ENCODE measurements at regions not wholly inside any gene's neighbourhood (a gene's known extent, or its start where the extent isn't known, plus 50 kb on each side); places are given as distances from the start of the nearest gene placed in this dataset.
A peak's percentile ranks its signal among the peaks of the same experiment; 100 is the strongest.

DNA sequence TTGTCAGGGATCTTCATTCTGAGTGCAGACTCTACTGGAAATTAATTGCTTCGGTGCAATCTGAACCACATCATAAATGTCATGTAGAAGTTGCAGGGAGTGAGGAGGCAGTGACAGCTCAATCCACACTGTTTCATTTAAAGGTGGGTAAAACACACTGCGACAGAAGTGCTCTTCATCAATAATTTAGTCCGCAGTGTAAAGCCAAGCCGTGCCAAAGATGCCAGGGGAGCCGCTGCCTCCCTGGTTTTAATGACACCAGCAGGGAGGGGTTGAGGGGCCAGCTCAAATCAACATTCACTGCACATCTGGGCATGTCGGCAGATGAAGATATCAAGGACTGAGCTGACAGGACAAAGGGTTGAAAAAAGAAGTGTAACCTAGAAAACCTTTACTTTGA is 305.7 kb upstream of the VRK2 start:
- Histone ChIP-seq H3K4me1 (ENCODE audit: control insufficient read depth, insufficient read depth, low read length) (no peaks in the 10 kb centered on the region), H3K9me3 (ENCODE audit: control insufficient read depth, low read length) (no peaks in the 10 kb centered on the region), H3K9ac (ENCODE audit: low read length) (no peak overlapping the region), H3K27me3 (replicated peaks; ENCODE audit: control insufficient read depth, insufficient read depth, low read length) (no peaks in the 10 kb centered on the region), H3K36me3 (ENCODE audit: control insufficient read depth, insufficient read depth, low read length, severe bottlenecking) (no peaks in the 10 kb centered on the region), H3K4me3 (ENCODE audit: low read length) (no peak overlapping the region)
- no peak for DNase-seq (ENCODE audit: low read depth)

DNA sequence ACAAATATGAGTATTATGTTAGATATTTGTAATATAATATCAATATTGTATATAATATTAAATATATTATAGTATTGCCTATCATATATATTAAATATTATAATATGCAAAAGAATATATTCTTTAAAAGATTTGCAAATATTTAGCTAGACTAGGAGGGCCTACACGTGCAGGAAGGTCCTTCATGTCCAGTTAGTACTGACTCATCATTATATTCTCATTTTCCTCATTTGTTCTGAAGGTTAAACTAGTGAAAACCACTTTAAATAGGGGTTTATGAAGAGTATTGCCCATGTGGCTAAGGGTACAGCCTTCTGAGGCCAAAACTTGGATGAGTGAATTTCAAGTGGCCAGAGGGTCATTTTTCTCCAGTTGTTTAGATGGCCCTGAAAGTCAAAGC is 293.0 kb upstream of the VRK2 start:
- H3K4me3 ChIP-seq (ENCODE audit: low read length) = no peak overlapping the region
- no peak for DNase-seq (ENCODE audit: low read depth)
- no peaks in the 10 kb centered on the region for H3K4me1 ChIP-seq (ENCODE audit: control insufficient read depth, insufficient read depth, low read length)
- H3K9me3 ChIP-seq (ENCODE audit: control insufficient read depth, low read length) = no peaks in the 10 kb centered on the region
- H3K27me3 ChIP-seq (replicated peaks; ENCODE audit: control insufficient read depth, insufficient read depth, low read length) = no peaks in the 10 kb centered on the region
- H3K36me3 ChIP-seq (ENCODE audit: control insufficient read depth, insufficient read depth, low read length, severe bottlenecking) = no peaks in the 10 kb centered on the region
- no peak overlapping the region for H3K9ac ChIP-seq (ENCODE audit: low read length)

DNA sequence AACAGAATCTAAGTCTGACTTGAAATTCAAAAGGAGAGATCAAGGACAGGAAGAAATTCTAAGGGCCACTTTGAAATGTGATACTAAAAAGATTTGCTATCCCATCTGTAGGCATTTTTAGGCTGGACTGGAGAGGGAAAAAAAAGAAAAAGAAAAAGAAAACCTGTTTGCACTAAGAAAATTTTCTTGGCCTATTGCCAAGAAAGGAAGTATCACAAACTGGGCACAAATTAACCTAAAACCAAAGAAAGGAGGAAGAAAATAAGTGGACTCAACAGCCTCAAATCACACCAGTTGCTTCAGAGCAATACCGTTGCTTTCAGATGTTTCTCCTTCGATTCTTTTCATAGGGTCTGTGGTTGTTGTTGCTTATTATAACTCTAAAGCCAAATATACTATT is 287.9 kb upstream of the VRK2 start:
- Histone ChIP-seq H3K27me3 (replicated peaks; ENCODE audit: control insufficient read depth, insufficient read depth, low read length) (no peaks in the 10 kb centered on the region), H3K9ac (ENCODE audit: low read length) (no peak overlapping the region), H3K36me3 (ENCODE audit: control insufficient read depth, insufficient read depth, low read length, severe bottlenecking) (no peaks in the 10 kb centered on the region), H3K4me3 (ENCODE audit: low read length) (no peak overlapping the region), H3K4me1 (ENCODE audit: control insufficient read depth, insufficient read depth, low read length) (peaks cover 8% of the 10 kb centered on the region), H3K9me3 (ENCODE audit: control insufficient read depth, low read length) (no peaks in the 10 kb centered on the region)
- no peak for DNase-seq (ENCODE audit: low read depth)

DNA sequence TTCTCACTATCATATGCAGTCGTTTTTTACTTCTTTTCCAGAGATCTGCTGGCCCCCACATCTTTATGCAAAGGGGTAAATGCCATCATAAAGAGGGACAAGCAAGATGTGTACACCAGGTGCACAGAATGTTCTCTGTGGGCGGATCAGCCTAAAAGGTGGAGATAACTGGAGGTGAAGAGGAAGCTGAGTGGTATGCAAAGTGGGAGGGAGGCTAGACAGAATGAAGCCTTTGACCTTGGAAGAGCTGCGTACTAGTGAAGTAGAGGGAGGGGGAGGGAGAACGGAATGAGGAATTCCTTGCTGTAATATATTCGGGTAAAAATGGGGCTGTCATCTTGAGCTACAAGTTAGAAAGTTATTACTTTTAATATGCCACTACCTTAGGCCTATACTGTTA is 287.5 kb upstream of the VRK2 start:
- H3K9ac ChIP-seq (ENCODE audit: low read length) = peak overlapping the region; percentile 80
- no peak for DNase-seq (ENCODE audit: low read depth)
- H3K27me3 ChIP-seq (replicated peaks; ENCODE audit: control insufficient read depth, insufficient read depth, low read length) = no peaks in the 10 kb centered on the region
- H3K4me3 ChIP-seq (ENCODE audit: low read length) = peak overlapping the region; percentile 76
- H3K9me3 ChIP-seq (ENCODE audit: control insufficient read depth, low read length) = no peaks in the 10 kb centered on the region
- H3K4me1 ChIP-seq (ENCODE audit: control insufficient read depth, insufficient read depth, low read length) = peaks cover 8% of the 10 kb centered on the region
- H3K36me3 ChIP-seq (ENCODE audit: control insufficient read depth, insufficient read depth, low read length, severe bottlenecking) = no peaks in the 10 kb centered on the region

DNA sequence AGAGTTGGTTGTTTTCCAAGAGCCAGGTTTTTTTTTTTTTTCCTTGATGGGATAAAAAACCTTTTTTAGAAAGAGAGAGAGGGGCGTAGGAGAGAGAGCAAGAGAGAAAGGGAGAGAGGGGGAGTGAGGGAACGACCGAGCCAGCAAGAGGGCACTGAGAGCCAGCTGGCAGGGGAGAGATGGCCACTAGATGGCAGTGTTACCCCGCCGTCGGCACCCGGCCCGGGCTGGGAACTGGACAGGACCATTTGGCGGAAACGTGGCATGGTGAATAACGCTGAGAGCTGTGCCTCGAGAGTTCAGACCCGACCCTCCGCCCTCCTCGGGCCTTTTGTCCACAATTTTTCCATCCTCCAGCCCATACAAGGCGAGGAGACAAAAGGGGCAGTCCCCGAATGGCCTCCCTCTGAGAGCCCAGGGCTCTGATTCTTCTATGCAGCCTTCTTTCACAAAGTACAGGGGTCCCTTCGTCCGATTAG is 286.7 kb upstream of the VRK2 start:
- H3K9ac ChIP-seq (ENCODE audit: low read length) = peak overlapping the region; percentile 80
- DNase-seq (ENCODE audit: low read depth) = peak; percentile 91
- H3K36me3 ChIP-seq (ENCODE audit: control insufficient read depth, insufficient read depth, low read length, severe bottlenecking) = no peaks in the 10 kb centered on the region
- peak overlapping the region; percentile 76 for H3K4me3 ChIP-seq (ENCODE audit: low read length)
- H3K4me1 ChIP-seq (ENCODE audit: control insufficient read depth, insufficient read depth, low read length) = peaks cover 8% of the 10 kb centered on the region
- no peaks in the 10 kb centered on the region for H3K27me3 ChIP-seq (replicated peaks; ENCODE audit: control insufficient read depth, insufficient read depth, low read length)
- no peaks in the 10 kb centered on the region for H3K9me3 ChIP-seq (ENCODE audit: control insufficient read depth, low read length)

DNA sequence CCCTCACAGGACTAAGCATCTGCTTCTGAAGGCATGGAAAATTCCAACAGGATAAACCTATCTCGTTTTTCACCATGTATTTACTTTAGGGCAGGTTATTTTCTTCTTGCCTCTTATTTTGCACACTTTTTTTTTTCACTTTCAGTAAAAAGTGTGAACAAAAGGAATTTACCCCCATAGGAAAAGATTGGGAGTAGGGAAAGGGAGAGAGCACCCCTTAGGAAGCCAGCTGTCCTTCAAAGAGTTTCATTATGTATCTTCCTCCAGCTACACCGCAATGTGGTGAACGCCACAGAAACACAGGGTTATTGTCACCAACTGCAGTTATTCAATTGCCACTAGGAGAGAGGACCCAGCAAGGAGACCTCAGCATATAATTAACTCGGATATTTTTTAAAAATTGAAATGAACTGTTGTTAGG is 286.2 kb upstream of the VRK2 start:
- H3K9ac ChIP-seq (ENCODE audit: low read length) = peak overlapping the region; percentile 80
- H3K4me3 ChIP-seq (ENCODE audit: low read length) = peak overlapping the region; percentile 76
- no peaks in the 10 kb centered on the region for H3K9me3 ChIP-seq (ENCODE audit: control insufficient read depth, low read length)
- peaks cover 8% of the 10 kb centered on the region for H3K4me1 ChIP-seq (ENCODE audit: control insufficient read depth, insufficient read depth, low read length)
- no peaks in the 10 kb centered on the region for H3K36me3 ChIP-seq (ENCODE audit: control insufficient read depth, insufficient read depth, low read length, severe bottlenecking)
- DNase-seq (ENCODE audit: low read depth) = no peak
- no peaks in the 10 kb centered on the region for H3K27me3 ChIP-seq (replicated peaks; ENCODE audit: control insufficient read depth, insufficient read depth, low read length)

DNA sequence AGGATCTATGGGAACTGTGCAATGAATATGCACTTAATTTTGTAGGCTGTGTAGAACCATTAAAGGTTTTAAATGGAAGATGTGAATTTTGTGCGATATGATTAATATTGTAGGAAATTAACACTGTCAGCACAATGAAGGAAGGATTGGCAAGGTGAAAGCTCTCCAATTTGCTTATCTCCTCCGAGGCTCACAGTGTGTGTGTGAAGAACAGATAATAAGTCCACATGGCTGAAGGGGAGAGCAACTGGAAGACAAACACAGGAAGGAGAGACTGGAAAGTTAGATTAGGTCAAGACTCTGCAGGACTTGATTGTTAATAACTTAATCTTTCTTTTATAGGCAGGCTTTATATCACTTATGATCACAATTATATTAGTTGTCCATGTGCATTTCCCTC is 269.7 kb upstream of the VRK2 start:
- Histone ChIP-seq H3K4me1 (ENCODE audit: control insufficient read depth, insufficient read depth, low read length) (no peaks in the 10 kb centered on the region), H3K36me3 (ENCODE audit: control insufficient read depth, insufficient read depth, low read length, severe bottlenecking) (no peaks in the 10 kb centered on the region), H3K4me3 (ENCODE audit: low read length) (no peak overlapping the region), H3K27me3 (replicated peaks; ENCODE audit: control insufficient read depth, insufficient read depth, low read length) (no peaks in the 10 kb centered on the region), H3K9me3 (ENCODE audit: control insufficient read depth, low read length) (no peaks in the 10 kb centered on the region), H3K9ac (ENCODE audit: low read length) (no peak overlapping the region)
- DNase-seq (ENCODE audit: low read depth) = no peak

DNA sequence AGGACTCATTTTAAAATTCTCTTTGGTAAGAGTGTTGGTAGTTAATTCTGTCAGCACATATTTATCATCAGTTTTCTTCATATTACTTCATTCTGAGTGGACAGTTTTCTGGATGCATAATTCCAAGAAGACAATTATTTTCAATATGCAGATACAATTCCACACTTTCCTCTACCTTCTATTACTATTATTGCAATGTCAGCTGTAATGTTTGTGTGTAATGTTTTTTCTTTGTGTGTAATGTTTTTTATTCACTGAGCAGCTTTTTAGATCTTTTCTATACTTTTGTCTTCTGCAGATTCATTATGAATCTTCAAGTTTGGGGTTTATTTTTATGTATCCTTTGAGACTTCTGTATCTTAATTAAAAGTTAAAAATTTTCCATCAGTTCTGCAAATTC is 264.0 kb upstream of the VRK2 start:
- no peak overlapping the region for H3K4me3 ChIP-seq (ENCODE audit: low read length)
- H3K36me3 ChIP-seq (ENCODE audit: control insufficient read depth, insufficient read depth, low read length, severe bottlenecking) = no peaks in the 10 kb centered on the region
- H3K4me1 ChIP-seq (ENCODE audit: control insufficient read depth, insufficient read depth, low read length) = no peaks in the 10 kb centered on the region
- no peaks in the 10 kb centered on the region for H3K27me3 ChIP-seq (replicated peaks; ENCODE audit: control insufficient read depth, insufficient read depth, low read length)
- no peaks in the 10 kb centered on the region for H3K9me3 ChIP-seq (ENCODE audit: control insufficient read depth, low read length)
- no peak for DNase-seq (ENCODE audit: low read depth)
- H3K9ac ChIP-seq (ENCODE audit: low read length) = no peak overlapping the region

DNA sequence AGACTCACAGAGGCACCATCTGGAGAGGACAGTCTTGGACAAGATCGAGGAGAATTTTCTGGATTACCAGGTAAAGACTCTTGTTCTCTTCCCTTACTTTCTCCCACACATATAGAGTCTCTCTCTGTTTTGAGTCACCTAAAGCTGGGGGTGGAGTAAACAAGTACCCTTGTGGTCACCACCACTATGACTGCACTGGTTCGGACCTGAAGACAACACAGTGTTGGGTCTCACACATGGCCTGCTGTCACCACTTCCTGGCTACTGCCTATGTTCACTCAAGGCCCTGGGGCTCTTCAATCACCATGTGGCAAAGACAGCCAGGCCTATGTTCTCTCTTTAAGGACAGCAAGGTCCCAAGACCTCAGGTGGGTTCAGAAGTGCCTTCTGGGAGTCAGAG is 253.3 kb upstream of the VRK2 start:
- H3K9me3 ChIP-seq (ENCODE audit: control insufficient read depth, low read length) = no peaks in the 10 kb centered on the region
- no peak overlapping the region for H3K4me3 ChIP-seq (ENCODE audit: low read length)
- H3K36me3 ChIP-seq (ENCODE audit: control insufficient read depth, insufficient read depth, low read length, severe bottlenecking) = no peaks in the 10 kb centered on the region
- H3K27me3 ChIP-seq (replicated peaks; ENCODE audit: control insufficient read depth, insufficient read depth, low read length) = no peaks in the 10 kb centered on the region
- H3K9ac ChIP-seq (ENCODE audit: low read length) = no peak overlapping the region
- no peak for DNase-seq (ENCODE audit: low read depth)
- H3K4me1 ChIP-seq (ENCODE audit: control insufficient read depth, insufficient read depth, low read length) = peaks cover 5% of the 10 kb centered on the region

DNA sequence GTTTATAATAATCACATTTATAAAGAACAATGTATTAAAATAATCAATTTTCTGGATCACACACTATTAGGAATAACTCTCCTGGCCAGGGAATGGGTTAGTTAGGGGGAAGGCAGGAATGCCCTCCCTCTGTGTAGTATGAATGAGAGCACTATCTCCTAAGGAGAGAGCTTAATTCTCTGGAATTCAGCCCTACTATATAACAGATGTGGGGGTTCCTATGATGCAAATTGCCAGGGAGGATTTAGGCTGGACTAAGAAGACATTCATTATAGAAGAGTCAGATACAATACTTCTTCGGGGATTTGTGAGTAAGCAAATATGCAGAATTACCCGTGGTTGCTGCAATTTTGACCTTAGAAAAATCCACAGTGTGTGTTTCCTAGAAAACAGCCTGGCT is 250.1 kb upstream of the VRK2 start:
- Histone ChIP-seq H3K4me1 (ENCODE audit: control insufficient read depth, insufficient read depth, low read length) (peaks cover 5% of the 10 kb centered on the region), H3K36me3 (ENCODE audit: control insufficient read depth, insufficient read depth, low read length, severe bottlenecking) (no peaks in the 10 kb centered on the region), H3K9me3 (ENCODE audit: control insufficient read depth, low read length) (no peaks in the 10 kb centered on the region), H3K9ac (ENCODE audit: low read length) (no peak overlapping the region), H3K27me3 (replicated peaks; ENCODE audit: control insufficient read depth, insufficient read depth, low read length) (no peaks in the 10 kb centered on the region), H3K4me3 (ENCODE audit: low read length) (no peak overlapping the region)
- peak; percentile 45 for DNase-seq (ENCODE audit: low read depth)

DNA sequence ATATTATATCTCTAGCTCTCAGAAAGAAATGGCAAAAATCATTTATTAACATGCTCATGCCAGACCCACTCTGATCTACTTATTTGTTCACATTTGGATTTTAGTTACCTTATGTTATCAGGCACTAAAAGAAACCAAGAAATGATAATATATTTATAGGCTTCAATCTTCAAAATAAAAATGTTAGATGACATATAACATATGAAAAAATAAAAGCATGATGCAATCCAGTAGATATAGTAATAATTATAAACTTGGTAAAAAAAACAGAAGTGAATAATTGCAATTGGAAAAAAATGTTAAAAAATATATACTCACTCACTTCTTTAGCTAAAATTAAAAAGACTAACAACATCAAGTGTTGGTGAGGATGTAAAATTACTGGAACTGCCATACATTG is 248.3 kb upstream of the VRK2 start:
- H3K4me1 ChIP-seq (ENCODE audit: control insufficient read depth, insufficient read depth, low read length) = peaks cover 5% of the 10 kb centered on the region
- no peak overlapping the region for H3K9ac ChIP-seq (ENCODE audit: low read length)
- no peaks in the 10 kb centered on the region for H3K27me3 ChIP-seq (replicated peaks; ENCODE audit: control insufficient read depth, insufficient read depth, low read length)
- no peak overlapping the region for H3K4me3 ChIP-seq (ENCODE audit: low read length)
- no peak for DNase-seq (ENCODE audit: low read depth)
- no peaks in the 10 kb centered on the region for H3K9me3 ChIP-seq (ENCODE audit: control insufficient read depth, low read length)
- H3K36me3 ChIP-seq (ENCODE audit: control insufficient read depth, insufficient read depth, low read length, severe bottlenecking) = no peaks in the 10 kb centered on the region

DNA sequence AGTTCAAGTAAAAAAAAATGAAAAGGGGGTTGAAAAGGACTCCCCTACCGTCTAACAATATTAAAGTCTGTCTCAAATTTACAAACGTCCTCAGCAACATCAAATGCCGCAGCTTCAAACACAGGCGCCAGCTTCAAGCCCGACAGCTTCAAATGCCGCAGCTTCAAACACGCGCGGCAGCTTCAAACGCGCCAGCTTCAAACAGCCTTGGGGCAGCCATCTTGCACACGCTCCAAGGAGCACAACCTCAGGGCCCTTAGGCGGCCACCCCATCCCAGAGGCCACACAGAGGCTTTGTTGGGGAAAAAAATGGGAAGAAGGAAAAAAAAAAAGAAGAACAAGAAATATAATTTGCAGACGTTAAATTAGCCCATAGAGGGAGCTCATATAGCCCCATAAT is 244.4 kb upstream of the VRK2 start:
- no peaks in the 10 kb centered on the region for H3K9me3 ChIP-seq (ENCODE audit: control insufficient read depth, low read length)

More for the DNA sequence above, 244.4 kb upstream of the VRK2 start:
- no peak overlapping the region for H3K9ac ChIP-seq (ENCODE audit: low read length)
- no peaks in the 10 kb centered on the region for H3K27me3 ChIP-seq (replicated peaks; ENCODE audit: control insufficient read depth, insufficient read depth, low read length)
- H3K4me1 ChIP-seq (ENCODE audit: control insufficient read depth, insufficient read depth, low read length) = no peaks in the 10 kb centered on the region
- DNase-seq (ENCODE audit: low read depth) = no peak
- no peaks in the 10 kb centered on the region for H3K36me3 ChIP-seq (ENCODE audit: control insufficient read depth, insufficient read depth, low read length, severe bottlenecking)
- H3K4me3 ChIP-seq (ENCODE audit: low read length) = no peak overlapping the region
